ENCODE measurements at regions not wholly inside any gene's neighbourhood (a gene's known extent, or its start where the extent isn't known, plus 50 kb on each side); places are given as distances from the start of the nearest gene placed in this dataset.

- no peak overlapping the region for H3K4me3 ChIP-seq (ENCODE audit: low read depth, low read length)
Measured at GRCh38 chr2:83851066-83851465, 608.0 kb downstream of the SUCLG1 start.

GRCh38 chr2:83850071-83850725 is 608.9 kb downstream of the SUCLG1 start:
- TF ChIP-seq CTCF (IDR thresholded peaks at IDR 0.05; ENCODE audit: low read depth, low read length): no peak
- H3K4me3 ChIP-seq (ENCODE audit: low read depth, low read length): no peak overlapping the region

More at GRCh38 chr2:83851066-83851465, 608.0 kb downstream of the SUCLG1 start:
- no peak for TF ChIP-seq CTCF (IDR thresholded peaks at IDR 0.05; ENCODE audit: low read depth, low read length)

GRCh38 chr2:83844490-83844889 is 614.6 kb downstream of the SUCLG1 start:
- no peak for TF ChIP-seq CTCF (IDR thresholded peaks at IDR 0.05; ENCODE audit: low read depth, low read length)
- no peak overlapping the region for H3K4me3 ChIP-seq (ENCODE audit: low read depth, low read length)

- TF ChIP-seq CTCF (IDR thresholded peaks at IDR 0.05; ENCODE audit: low read depth, low read length): no peak
- H3K4me3 ChIP-seq (ENCODE audit: low read depth, low read length): no peak overlapping the region
Measured at GRCh38 chr2:83842421-83842820, 616.7 kb downstream of the SUCLG1 start.

GRCh38 chr2:83837823-83838222 is 621.3 kb downstream of the SUCLG1 start:
- no peak overlapping the region for H3K4me3 ChIP-seq (ENCODE audit: low read depth, low read length)
- no peak for TF ChIP-seq CTCF (IDR thresholded peaks at IDR 0.05; ENCODE audit: low read depth, low read length)

- no peak overlapping the region for H3K4me3 ChIP-seq (ENCODE audit: low read depth, low read length)
- TF ChIP-seq CTCF (IDR thresholded peaks at IDR 0.05; ENCODE audit: low read depth, low read length): no peak
Measured at GRCh38 chr2:83827618-83828017, 631.5 kb downstream of the SUCLG1 start.

- TF ChIP-seq CTCF (IDR thresholded peaks at IDR 0.05; ENCODE audit: low read depth, low read length): no peak
- no peak overlapping the region for H3K4me3 ChIP-seq (ENCODE audit: low read depth, low read length)
Measured at GRCh38 chr2:83826577-83826976, 632.5 kb downstream of the SUCLG1 start.
